ENCODE measurements at regions not wholly inside any gene's neighbourhood (a gene's known extent, or its start where the extent isn't known, plus 50 kb on each side); places are given as distances from the start of the nearest gene placed in this dataset.

GRCh38 chr6:82068721-82069120 is 178.8 kb downstream of the IBTK start:
- Histone ChIP-seq H3K27ac (no peak overlapping the region), H3K4me1 (no peaks in the 10 kb centered on the region), H3K9me3 (no peaks in the 10 kb centered on the region), H3K36me3 (no peaks in the 10 kb centered on the region), H3K27me3 (no peaks in the 10 kb centered on the region), H3K4me3 (no peak overlapping the region)
- 44 to 46% methylated on average over 2 of the region's 2 CpGs for WGBS, 2 donors
- TF ChIP-seq POLR2A (IDR thresholded peaks at IDR 0.05) = no peak
- TF ChIP-seq CTCF (IDR thresholded peaks at IDR 0.05) = no peak
- intact Hi-C loops (cut with DNase I) = no loop called here
- DNase-seq = no peak

GRCh38 chr6:82066991-82067411 is 180.5 kb downstream of the IBTK start:
- 42 to 59% methylated on average over 4 of the region's 4 CpGs for WGBS, 2 donors
- H3K4me3 ChIP-seq = no peak overlapping the region
- no peaks in the 10 kb centered on the region for H3K36me3 ChIP-seq
- no peaks in the 10 kb centered on the region for H3K27me3 ChIP-seq
- no peak overlapping the region for H3K27ac ChIP-seq
- DNase-seq = no peak
- H3K4me1 ChIP-seq = no peaks in the 10 kb centered on the region
- no peaks in the 10 kb centered on the region for H3K9me3 ChIP-seq
- TF ChIP-seq POLR2A (IDR thresholded peaks at IDR 0.05) = no peak
- TF ChIP-seq CTCF (IDR thresholded peaks at IDR 0.05) = no peak
- intact Hi-C loops (cut with DNase I) = no loop called here

GRCh38 chr6:82066196-82066595 is 181.3 kb downstream of the IBTK start:
- H3K4me1 ChIP-seq = no peaks in the 10 kb centered on the region
- intact Hi-C loops (cut with DNase I) = no loop called here
- no peak overlapping the region for H3K4me3 ChIP-seq
- H3K27ac ChIP-seq = no peak overlapping the region
- H3K36me3 ChIP-seq = no peaks in the 10 kb centered on the region
- TF ChIP-seq POLR2A (IDR thresholded peaks at IDR 0.05) = no peak
- TF ChIP-seq CTCF (IDR thresholded peaks at IDR 0.05) = no peak
- H3K9me3 ChIP-seq = no peaks in the 10 kb centered on the region
- no peaks in the 10 kb centered on the region for H3K27me3 ChIP-seq
- DNase-seq = no peak

- Histone ChIP-seq H3K4me1 (no peaks in the 10 kb centered on the region), H3K27me3 (no peaks in the 10 kb centered on the region), H3K4me3 (no peak overlapping the region), H3K36me3 (no peaks in the 10 kb centered on the region), H3K27ac (no peak overlapping the region), H3K9me3 (no peaks in the 10 kb centered on the region)
- TF ChIP-seq CTCF (IDR thresholded peaks at IDR 0.05) = no peak
- no peak for TF ChIP-seq POLR2A (IDR thresholded peaks at IDR 0.05)
- no peak for DNase-seq
- WGBS, 2 donors = 92 to 93% methylated on average over 3 of the region's 3 CpGs
- intact Hi-C loops (cut with DNase I) = no loop called here
These were observed 184.0 kb downstream of the IBTK start for GRCh38 chr6:82063574-82063973.

- Histone ChIP-seq H3K27me3 (no peaks in the 10 kb centered on the region), H3K4me1 (peaks cover 0 to 12% (median 0%) of the 10 kb centered on the region in 3 donors), H3K4me3 (no peak overlapping the region), H3K27ac (no peak overlapping the region), H3K36me3 (no peaks in the 10 kb centered on the region), H3K9me3 (no peaks in the 10 kb centered on the region)
- intact Hi-C loops (cut with DNase I) = no loop called here
- WGBS, 2 donors = 65 to 80% methylated on average over 6 to 7 of the region's 7 CpGs
- TF ChIP-seq POLR2A (IDR thresholded peaks at IDR 0.05) (no peak), CTCF (IDR thresholded peaks at IDR 0.05) (no peak)
- DNase-seq = no peak
These were observed 185.3 kb downstream of the IBTK start for GRCh38 chr6:82062219-82062618.

Data from esophagus squamous epithelium (tissue), 5 donors.